Tibial nerve (tissue), 3 donors: ENCODE measurements at regions not wholly inside any gene's neighbourhood (a gene's known extent, or its start where the extent isn't known, plus 50 kb on each side); places are given as distances from the start of the nearest gene placed in this dataset.

Experiments
- CTCF ChIP-seq, 5 experiments: fragments of 200-600 bp in 3 of 5; fragments of 450-650 bp in 2 of 5; sonication (generic) in 3 of 5; IDR thresholded peaks; one replicate each; pipeline ENCODE4 v1.5.1; 2016 to 2019; ENCODE audit warnings: antibody characterized with exemption in 5 of 5, mild to moderate bottlenecking in 3 of 5, moderate library complexity in 2 of 5
- POLR2A ChIP-seq, 2 donors: fragments of 450-650 bp; IDR thresholded peaks; one replicate each; pipeline ENCODE4 v1.6.1; 2017; ENCODE audit warnings: antibody characterized with exemption in 2 of 2, mild to moderate bottlenecking in 2 of 2, moderate library complexity in 2 of 2

GRCh38 chr10:4011136-4011812, 226.3 kb upstream of the KLF6 start:
- TF ChIP-seq POLR2A (IDR thresholded peaks at IDR 0.05) (no peak), CTCF (IDR thresholded peaks at IDR 0.05) (no peak)
